ENCODE measurements at regions not wholly inside any gene's neighbourhood (a gene's known extent, or its start where the extent isn't known, plus 50 kb on each side); places are given as distances from the start of the nearest gene placed in this dataset.

DNA sequence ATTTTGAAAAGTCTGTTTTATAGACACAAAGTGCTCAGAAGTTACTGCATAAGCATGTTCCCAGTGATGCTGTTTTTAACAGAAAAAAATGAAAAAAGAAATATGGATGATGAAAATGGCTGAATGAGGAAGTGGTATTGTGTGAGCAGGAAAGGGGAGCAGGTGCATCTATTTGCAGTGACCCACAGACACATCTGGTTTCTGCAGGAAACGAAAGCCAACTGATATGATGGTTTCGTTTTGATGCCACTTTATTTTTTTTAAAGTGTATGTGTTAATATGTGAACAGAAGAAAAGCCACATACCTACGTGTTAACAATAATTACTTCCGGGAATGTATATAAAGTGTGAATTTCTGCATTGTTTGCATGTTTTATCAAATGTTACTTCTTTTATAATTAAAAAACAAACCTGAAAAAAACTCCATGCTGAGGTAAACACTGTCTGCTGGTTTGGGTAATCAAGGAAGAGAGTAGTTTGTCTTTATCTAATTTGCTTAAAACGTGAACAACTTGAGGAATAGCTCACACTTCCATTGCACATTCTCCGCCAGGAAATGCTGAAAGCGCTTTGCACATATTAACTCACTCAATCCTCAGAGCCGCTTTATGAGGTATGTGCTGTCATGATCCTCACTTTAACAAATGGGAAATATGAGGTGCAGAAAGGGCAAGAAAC lies 1335.9 kb downstream of the TBC1D22A start:
- peak; percentile 48 for DNase-seq (ENCODE audit: low spot score)

DNA sequence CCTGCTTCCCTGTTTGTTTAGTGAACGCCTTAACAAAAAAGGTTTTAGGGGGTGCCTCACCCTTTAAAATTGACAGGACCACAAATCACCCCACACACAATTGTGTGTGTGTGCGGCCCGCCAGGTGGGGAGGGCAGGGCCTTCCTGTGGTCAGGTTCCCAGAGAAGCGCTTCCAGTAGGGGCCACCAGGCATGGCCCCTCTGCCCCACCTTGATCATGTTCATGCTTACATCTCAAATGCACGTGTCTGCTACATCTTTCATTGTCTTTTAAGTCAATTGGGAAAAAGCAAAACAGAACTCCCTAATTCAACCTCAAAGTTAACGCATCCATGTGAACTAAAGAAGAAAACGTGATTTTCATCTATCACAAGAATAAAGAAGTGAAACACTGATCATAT lies 1335.3 kb downstream of the TBC1D22A start:
- no peak for DNase-seq (ENCODE audit: low spot score)

DNA sequence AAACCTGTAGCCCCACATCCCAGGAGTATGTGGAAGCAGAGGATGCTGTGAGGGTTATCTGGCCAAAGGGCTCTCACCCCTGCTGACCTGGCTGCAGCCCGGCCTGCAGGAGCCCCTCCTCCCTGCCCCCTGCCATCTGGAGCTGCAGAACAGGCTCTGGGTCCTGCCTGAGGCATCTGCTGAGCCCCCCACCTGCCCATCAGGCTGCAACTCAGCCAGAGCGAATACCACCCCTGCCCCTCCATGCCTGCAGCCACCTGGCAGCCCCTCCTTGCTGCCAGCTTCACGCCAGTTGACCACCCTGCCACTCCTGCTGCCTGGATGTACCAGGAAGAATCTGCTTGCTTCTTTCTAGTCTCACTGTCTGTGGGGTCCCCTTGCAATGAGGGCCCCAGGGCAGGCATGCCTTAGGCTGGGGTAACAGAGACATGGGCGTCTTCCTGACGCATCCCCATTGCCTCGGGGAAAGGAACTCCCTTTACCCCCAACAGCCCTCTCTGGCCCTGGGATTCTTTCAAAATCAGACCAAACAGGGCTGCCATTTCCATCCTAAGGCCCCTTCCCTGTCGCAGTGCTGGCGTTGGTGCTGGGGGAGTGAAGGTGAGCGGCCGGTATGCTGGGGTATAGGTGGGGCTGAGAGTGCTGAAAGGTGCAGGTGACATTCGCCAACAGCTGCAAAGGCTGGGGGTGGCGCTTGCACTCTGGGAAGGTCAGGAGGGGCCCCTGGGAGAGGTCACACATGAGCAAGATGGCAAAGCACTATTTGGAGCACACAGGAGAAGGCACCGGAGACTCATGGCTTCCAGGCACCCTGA lies 1334.6 kb downstream of the TBC1D22A start:
- DNase-seq (ENCODE audit: low spot score) = no peak

DNA sequence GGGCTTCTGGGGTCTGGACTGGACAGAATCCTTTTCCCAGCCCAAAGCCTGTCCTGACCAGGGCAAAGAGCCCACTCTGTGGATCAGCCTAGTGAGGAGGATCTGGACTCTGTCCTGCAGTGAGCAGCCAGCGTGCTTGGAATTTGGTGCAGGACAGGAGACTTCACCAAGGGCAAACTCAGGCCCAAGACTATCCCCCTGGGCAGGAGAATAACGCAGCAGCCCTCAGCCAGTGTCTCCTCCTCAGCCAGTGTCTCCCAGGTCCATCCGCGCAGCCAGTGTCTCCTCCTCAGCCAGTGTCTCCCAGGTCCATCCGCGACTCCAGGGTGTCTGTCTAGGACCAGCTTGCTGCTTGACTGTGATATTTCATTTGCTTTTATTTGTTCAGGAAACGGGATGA lies 1334.0 kb downstream of the TBC1D22A start:
- no peak for DNase-seq (ENCODE audit: low spot score)

DNA sequence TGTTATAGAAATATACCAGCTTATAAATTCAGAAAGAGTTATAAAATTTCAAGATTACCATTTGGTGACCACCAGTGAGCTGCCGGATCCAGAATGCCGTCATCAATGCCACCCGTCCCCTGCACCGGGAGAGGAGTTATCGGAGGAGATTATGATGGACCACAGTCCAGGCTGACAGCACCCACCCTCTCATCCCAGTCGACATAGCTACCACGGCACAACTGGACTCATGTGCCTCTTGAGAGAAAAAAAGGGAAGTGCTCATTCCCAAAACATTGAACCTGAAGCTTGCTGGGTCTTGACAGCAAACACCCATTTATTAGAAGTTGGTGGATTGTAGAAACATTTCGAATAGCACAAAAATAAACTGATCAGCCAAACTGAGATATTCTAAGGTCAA lies 1331.5 kb downstream of the TBC1D22A start:
- DNase-seq (ENCODE audit: low spot score) = no peak

DNA sequence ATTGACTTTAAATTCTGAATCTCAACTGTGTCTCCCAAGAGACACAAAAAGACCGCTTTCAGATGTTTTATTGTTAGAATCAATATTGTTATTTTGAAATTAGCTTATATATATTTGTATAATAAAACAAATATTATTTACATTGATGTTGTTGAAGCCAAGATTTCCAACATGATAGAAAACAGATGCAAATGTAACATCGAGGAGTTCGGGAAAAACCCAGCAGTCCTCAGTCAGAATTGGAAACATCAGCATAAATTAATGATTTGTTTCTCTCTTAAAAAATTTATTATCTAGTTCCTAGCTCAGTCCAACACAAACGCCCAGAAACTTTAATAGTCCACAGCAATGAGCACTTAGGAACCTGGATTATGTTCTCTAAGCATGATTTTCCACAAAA lies 1330.4 kb downstream of the TBC1D22A start:
- no peak for DNase-seq (ENCODE audit: low spot score)

DNA sequence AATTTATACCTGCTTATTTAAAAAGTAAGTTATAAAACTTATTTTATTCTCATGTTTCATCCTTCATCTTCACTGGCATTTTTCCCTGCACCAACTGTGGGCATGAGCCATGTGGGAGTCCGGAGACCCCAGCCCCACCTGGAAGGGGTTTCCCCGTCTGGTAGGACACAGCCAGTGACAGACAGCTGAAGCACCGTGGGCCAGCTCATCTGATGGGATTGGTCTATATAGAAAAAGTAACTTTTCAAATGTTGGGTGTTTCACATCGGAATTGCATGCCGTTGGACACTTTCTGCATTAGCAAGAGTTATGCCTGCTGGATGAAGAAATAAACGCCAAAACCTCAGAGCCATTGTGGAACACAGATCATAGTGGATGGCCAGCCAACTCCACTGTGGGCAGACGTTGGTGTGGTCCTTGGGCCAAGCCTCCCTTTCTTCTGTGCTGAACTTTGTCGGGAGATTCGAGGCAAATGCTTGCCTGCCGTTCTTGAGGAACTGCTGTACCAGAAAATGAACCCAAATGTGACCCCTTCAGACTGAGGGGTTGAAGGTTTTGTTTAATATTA lies 1329.3 kb downstream of the TBC1D22A start:
- DNase-seq (ENCODE audit: low spot score) = no peak

DNA sequence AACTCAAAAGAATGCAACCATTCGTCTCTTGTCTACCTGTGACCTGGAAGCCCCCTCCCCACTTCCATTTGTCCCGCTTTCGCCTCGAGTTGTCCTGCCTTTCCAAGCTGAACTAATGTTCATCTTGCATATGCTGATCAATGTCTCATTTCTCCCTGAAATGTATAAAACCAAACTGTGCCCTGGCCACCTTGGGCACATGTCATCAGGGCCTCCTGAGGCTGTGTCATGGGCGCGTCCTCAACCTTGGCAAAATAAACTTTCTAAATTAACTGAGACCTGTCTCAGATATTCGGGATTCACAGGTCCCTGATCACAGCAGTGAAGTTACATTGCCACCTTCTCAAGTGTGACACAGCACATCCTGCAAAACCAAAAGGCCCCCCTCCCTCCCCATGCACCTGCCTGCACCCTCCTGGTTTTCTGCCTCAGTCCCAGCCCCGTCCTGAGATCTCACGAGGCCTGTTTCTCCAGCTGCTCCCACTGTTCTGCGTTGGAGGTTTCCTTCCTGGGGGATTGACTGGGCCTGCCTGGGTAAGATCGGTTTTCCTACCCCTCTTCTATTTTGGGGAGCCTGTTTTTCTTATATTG lies 1328.7 kb downstream of the TBC1D22A start:
- no peak for DNase-seq (ENCODE audit: low spot score)

DNA sequence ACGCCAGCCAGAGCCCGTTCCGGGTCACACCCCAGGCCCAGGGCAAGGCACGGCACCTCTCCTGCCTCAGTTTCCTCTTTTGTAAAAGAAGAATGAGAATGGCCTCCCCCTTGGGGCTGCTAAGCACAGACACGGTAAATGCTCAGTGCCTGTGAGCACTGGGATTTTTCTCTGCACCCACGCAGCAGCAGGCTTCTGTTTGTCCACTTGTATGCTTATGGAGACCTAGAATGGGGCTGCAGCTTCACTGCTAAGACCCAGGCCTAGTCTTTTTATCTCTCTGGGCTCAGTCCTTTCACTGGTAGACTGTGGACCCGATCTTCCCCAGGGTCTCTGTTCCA lies 1327.9 kb downstream of the TBC1D22A start:
- no peak for DNase-seq (ENCODE audit: low spot score)

DNA sequence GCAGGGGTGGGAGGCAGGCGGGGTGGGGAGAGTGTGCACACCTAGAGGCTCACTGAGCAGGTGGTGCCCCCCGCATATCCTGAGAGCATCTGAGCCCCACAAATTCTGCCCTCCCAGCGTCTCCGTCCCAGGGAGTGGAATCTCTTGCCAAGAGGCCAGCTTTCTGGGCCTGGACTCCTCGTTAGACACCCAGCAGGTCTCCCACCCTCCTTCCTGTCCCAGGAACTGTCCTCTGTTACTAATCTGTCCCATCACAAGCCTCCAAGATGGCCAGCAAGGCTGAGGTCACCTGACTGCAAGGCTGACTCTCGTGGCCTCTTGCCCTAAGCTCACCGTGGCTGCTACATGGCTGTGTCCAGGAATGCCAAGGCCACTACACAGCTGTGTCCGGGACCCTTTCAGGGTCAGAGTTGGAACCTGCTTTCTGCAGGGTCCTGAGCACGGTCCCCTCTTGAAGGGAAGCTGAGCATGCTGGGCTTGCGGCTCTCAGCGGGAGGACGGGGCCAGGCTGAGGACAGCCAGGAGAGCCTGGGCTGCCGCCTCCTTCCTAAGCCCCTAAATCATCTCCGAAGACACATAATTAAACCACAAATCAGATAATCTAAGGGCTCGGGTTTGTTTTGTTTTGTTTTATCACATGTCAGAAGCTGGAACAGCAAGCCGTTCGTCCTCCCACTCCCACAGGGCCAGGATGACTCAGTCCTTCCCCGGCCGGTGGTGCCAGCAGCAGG lies 1327.3 kb downstream of the TBC1D22A start:
- DNase-seq (ENCODE audit: low spot score) = no peak

DNA sequence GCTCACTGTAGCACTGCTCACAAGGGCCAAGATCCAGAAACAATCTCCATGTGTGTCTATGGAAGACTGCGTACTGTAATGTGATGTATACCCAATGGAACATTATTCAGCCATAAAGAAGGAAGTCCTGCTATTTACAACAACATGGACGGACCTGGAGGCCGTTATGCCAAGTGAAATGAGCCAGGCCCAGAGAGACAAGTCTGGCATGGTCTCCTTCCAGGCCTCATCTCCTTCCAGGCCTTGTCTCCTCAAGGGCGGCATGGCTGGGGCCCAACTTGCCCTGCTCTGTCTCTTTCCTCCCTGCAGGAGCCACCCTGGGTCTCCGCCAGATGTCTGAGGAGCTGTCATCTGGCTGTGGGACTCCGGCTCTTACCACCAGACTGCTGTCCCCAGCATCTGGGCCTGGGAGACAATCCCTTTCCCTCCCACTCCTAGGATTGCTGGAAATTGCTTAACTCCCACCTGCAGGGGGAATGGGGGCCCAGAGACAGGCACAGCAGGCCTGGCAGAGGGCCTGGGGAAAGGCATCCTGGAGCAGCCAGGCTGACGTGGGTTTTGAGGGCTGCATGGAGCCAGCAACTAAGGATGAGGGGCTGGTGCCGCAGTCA lies 1326.6 kb downstream of the TBC1D22A start:
- no peak for DNase-seq (ENCODE audit: low spot score)

DNA sequence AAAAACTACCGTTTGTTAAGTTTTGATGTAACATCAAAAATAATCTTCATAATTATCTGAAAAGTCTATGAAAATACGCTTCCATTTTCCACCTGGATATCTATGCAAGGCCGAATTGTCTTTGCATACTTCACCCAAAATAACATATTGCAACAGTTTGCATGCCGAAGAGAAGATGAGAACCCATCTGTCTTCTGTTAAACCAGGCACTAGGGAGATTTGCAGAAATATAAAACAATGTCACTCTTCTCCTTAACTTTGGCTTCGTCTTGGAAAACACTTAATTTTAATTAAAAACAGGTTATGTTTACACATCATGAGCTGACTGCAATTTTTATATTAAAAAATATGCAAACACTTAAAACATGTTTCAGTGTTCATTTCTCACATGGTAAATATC lies 1325.8 kb downstream of the TBC1D22A start:
- DNase-seq (ENCODE audit: low spot score) = no peak

DNA sequence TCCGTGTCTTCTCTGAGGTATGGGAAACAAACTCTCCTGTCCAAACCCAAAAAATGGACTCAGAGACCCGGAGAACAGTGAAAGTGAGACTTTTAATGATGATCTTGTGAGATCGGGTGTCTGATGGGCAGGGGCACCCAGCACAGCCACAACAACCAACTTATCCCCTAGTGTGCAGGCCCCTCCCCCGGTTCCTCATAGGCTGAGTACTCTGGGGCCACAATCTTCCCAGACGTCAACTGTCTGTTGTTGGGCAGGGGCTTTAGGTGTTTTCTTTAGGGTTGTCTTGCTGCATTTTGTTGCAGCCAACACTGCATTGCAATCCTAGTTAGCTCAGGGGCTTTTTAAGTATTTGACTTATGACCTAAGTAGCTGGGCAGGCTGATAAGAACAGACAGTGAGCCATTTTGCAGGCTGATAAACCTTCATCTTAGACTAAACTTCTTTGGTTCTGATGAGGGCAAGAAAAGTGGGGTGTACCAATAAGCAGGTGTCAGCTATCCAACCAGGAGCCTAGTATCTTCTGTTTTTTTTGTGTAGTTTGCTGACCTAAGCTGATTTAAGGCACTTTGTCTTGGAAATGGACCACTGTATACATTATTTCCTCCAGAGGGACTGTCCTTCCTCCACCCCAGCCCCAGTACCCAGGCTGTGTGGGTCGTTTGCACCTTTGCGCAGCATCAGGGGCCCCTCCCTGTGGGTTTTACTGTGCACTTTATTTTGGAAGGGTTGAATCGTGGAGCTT lies 1323.6 kb downstream of the TBC1D22A start:
- DNase-seq (ENCODE audit: low spot score) = no peak

DNA sequence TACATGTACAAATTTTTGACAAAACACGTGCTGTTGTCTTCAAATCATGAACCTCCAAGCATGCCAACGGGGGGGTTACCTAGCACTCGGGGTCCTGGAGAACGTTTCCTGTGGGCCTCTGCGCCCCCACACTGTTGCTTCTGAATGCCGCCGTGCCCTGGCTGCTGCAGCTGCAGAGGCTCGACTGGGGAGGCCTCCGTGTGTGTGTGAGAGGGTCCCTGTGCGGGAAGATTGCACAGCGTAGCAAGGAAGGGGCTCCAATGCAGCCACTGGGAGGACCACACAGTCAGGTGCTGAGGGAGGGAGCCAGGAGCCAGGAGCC lies 1322.2 kb downstream of the TBC1D22A start:
- DNase-seq (ENCODE audit: low spot score) = no peak

DNA sequence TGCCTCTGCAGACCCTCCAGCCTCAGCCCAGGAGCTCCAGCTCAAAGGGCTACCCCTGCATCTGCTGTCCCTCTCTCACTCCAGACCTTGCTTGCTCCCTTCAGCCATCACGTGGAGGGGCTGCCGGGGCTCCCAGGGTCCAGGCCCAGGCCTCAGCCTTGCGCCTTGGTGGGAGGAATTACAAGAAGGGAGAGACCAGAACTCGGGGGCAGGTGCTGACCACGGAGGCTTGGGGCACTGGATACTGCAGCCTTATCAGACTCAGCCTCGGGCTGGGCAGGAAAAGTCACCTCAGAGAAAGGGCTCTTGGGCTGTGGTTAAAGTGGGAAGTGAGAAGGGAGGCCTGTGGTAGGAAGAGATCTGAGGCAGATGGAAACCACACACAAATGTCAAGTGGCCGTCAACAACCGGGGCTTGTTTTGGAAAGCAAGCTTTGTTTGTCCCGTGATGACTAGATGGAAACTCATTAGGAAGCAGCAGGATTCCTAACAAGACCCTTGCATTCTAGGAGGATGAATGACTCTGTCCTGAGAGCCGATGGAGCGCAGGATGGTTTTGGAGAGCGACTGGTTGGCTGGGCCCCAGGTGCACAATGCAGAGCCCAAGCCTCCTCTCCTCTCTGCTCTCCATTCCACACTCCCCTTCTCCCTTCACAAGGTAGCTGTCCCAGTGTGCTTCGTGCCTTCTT lies 1321.7 kb downstream of the TBC1D22A start:
- no peak for DNase-seq (ENCODE audit: low spot score)

DNA sequence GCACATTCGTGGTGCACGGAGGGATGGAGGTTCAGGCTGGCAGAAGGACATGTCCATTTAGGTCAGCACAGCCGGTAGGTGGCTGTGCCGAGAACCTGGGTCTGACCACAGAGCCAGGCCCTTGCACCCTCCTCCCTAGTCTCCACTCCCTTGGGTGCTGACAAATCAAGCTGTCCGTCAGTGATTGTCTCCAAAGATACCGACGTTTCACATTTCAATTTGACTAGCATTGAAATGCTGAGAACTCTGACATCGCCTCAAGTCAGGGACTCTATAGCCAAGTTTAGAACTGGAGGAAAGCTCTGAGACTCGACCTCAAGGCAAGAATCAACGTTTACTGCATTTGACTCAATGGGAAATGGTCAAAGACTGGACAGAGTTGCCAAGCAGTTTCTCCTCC lies 1321.1 kb downstream of the TBC1D22A start:
- DNase-seq (ENCODE audit: low spot score) = no peak

DNA sequence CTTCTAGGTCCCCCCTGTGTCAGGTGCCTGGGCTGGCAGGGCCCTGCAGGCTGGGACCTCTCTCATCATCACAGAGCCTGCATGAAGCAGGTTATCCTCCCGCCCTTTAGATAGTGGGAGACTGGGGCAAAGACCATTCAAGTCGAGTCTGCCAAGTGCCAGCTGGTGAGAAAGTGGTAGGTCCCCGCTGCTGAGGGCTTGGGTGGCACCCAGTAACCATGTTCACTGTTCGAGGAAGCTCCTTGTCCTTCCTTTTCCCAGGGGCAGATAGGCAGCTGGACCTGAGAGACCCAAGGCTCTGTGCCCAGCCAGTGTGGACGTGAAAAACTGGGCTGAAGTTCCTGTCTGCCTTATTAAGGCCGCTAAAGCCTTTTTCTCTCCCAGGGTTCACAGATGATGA lies 1319.8 kb downstream of the TBC1D22A start:
- no peak for DNase-seq (ENCODE audit: low spot score)

DNA sequence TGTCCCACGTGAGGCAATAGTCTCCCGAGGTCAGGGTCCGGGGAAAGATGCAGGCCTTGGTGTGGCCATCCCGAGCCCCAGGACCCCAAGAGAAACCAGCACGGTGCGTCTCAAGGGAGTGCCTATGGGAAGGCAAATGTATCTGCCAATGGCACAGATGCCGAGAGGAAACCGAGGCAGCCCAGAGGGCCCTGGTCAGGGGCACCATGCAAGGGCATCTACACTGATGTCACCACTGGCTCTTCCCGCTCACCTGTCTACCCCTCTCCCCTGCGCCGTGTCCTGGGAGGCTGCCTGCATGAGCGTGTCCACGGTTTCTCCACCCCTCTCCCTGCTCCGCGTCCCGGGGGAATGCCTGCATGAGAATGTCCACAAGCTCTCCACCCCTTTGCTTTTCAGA lies 1318.8 kb downstream of the TBC1D22A start:
- DNase-seq (ENCODE audit: low spot score) = no peak

DNA sequence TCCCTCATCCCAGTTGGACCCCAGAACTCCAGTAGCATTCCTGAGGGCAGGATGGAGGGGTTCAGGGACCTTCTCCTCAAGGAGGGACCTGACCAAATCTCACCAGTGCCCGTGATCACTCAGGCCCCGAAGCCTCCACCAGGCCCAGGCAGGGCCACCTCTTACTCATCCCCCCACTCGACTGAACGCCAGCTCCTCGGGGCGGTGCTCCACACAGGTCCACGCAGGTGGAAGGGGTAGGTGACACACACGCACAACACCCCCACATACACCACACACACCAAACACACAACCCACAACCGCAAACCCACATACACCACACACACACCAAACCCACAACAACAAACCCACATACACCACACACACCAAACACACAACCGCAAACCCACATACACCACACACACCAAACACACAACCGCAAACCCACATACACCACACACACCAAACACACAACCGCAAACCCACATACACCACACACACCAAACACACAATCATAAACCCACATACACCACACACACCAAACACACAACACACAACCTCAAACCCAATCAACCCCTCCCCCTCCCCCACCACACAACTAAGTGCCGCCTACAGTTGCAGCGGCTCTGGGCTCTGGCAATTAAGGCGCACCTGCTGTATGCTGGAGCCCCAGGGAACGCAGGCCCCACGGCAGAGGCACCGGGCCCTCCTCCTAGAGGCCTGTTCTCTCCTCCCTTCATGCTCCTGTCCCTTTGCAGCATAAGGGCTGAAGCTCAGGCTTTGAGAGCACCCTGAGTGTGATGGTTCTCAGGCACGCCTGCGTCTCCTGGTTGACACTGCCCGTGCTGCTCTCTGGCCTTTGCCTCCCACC lies 1318.1 kb downstream of the TBC1D22A start:
- DNase-seq (ENCODE audit: low spot score) = no peak

All from CD4-positive, alpha-beta T cell treated with Interleukin-2 at 100 ng/mL for 4 hours (primary cell).